ENCODE measurements at regions not wholly inside any gene's neighbourhood (a gene's known extent, or its start where the extent isn't known, plus 50 kb on each side); places are given as distances from the start of the nearest gene placed in this dataset.
A peak's percentile ranks its signal among the peaks of the same experiment; 100 is the strongest.
"Not testable (repeated sequence)": the region's sequence is repeated elsewhere in the genome, so short reads cannot be mapped to it uniquely, and the experiment has no call there.

DNA sequence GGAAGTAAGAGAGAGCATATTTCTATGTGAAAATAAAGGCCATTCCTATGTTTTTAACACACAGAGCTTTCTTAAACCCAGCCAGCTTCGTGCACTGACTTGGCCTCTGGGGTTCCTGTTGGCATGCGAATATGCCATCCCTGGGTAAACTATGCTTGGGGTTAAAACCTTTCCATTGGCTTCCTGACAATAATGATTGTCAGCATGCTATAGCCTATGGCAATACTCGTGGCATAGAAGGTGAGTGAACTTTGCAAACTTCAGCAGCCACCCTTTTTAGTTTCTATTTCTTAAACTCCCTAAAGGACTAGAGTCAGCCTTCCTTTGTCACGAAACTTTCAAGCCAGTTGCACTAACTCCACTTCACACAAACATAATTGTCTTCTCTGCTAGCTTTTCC is 148.4 kb upstream of the RGS6 start:
- no peak for DNase-seq (ENCODE audit: low spot score)

- DNase-seq (ENCODE audit: low spot score): no peak
These were observed 143.2 kb upstream of the RGS6 start for GRCh38 chr14:71789005-71789404.

DNA sequence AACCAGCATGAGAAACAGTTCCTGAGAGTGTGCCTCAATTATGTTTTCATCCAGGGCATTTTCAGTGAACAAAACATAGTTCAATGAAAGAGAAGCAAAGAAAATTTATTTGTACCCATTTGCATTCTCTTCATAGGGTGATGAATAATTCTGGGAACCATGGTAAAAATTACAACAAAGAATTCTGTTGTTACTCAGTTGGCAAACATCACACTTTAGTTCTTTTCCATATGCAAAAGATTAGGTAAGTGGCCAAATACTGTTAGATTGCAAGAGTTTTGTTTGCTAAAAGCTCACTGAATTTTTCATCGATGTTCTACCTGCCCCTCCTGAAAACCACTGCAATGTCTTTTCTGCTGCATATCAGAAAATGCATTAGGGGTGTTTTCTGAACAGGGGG is 132.4 kb upstream of the RGS6 start:
- no peak for DNase-seq (ENCODE audit: low spot score)

- DNase-seq (ENCODE audit: low spot score): no peak
These were observed 131.4 kb upstream of the RGS6 start for GRCh38 chr14:71800878-71801277.

DNA sequence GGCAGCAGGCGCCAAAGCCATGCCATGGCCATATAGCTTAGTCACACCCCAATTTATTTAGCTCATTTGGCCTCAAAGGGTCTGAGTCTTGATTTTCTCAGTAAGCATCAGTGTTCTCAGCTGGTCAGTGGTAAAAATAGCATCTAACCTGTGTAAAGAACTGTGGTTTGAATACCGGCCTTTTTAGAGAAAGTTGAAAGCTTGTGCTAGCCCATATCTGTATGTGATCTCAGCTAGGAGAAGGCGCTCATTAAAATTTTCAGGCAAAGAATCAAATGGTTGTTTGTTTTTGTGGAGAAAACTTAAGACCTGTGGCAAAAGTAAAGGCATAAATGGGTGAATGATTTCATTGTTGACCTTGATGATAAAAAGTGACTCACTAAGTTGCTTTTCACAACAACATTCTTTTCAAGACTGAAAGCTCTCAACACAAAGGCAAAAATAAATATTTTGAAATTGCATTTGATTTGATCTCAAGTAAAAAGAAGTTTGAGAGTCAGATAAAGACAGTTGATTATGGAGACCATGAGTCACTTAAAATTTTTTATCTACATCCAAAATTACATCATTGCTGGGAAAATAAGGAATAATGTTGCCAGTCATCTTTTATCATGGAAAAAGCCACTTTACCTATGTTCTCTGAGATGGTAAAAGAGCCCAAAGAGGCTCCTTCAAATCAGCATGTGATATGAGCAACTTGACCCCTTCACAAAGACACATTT is 128.5 kb upstream of the RGS6 start:
- DNase-seq (ENCODE audit: low spot score): no peak

DNA sequence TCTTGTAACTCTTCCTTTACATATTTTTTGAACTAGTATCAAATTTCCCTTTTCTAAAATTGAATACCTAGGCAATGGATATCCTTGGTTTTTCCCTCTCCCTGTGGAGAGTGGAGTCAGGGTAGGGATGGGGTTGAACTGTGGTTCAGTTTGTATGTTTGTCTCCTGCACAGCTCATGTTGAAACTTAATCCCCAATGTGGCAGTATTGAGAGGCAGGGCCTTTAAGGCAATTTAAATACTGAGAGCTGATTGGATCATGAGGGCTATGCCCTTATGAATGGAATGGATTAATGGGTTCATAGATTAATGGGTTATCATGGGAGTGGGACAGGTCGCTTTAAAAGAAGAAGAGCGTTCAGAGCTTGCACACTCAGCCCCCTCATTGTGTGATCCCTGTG is 127.2 kb upstream of the RGS6 start:
- no peak for DNase-seq (ENCODE audit: low spot score)

- DNase-seq (ENCODE audit: low spot score): not testable (repeated sequence)
These were observed 125.2 kb upstream of the RGS6 start for GRCh38 chr14:71807049-71807448.

DNA sequence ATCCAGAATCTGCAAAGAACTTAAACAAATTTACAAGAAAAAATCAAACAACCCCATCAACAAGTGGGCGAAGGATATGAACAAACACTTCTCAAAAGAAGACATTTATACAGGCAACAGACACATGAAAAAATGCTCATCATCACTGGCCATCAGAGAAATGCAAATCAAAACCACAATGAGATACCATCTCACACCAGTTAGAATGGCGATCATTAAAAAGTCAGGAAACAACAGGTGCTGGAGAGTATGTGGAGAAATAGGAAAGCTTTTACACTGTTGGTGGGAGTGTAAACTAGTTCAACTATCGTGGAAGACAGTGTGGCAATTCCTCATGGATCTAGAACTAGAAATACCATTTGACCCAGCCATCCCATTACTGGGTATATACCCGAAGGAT is 121.4 kb upstream of the RGS6 start:
- DNase-seq (ENCODE audit: low spot score): not testable (repeated sequence)

- no peak for DNase-seq (ENCODE audit: low spot score)
These were observed 119.5 kb upstream of the RGS6 start for GRCh38 chr14:71812693-71813092.

GRCh38 chr14:71815110-71815509 is 117.1 kb upstream of the RGS6 start:
- no peak for DNase-seq (ENCODE audit: low spot score)

- DNase-seq (ENCODE audit: low spot score): no peak
These were observed 107.4 kb upstream of the RGS6 start for GRCh38 chr14:71824816-71825215.

GRCh38 chr14:71833476-71833875 is 98.8 kb upstream of the RGS6 start:
- DNase-seq (ENCODE audit: low spot score): no peak

DNA sequence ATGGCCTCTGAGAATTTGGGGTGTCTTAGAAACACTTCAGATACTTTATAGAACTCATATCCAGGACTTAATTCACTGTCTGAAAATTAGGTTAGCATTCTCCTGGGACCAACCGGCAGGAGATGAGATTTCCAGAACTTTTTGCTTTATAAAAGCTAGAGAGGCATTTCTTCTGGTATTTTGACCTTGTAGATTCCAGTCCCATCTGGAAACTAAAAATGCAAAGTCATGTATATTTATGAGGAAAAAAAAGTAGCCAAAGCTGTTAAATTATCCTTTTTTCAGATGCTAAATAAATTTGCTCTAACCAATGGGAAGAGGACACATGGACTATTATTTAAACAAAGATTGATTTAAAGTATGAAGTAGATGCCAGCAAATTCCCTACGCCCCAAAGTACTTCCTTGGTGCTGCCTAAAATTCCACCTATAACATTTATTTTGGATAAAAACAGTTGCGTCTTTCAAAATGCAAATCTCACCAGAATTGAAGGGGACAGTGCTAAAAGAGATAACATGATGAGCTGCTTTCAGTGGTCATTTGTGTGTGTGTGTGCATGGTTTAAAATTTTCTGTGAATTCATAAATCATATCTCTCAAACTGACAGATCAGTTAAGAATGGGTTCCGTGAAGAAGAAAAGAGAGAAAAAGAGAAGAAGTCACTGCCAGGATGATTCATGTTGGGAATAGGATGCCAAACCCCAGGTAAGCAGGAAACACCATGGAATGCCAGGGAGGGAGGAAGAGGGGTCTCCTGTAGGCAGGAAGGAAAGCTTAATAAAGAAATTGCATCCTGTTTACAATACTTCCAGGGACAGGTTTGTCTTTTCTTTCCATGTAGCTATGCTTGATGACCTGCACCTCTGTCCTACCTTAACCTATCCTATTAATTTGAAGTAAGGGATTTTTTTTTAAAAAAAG is 97.7 kb upstream of the RGS6 start:
- DNase-seq (ENCODE audit: low spot score): no peak

DNA sequence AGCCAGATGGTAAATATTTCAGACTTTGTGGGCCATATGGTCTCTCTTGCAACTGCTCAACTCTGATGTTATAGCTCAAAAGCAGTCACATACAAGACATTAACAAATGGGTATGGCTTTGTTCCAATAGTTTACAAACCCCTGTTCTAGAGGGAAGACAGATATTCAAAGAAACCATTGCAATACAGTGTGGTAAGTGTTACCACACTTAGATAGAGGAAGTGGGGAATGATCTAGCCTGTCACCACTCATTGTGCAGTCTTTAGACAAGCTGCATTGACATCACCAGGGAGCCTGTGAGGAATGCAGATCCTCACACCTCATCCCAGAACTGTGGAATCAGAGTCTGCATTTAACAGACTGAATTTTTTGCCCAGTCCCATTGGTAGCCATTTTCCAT is 80.0 kb upstream of the RGS6 start:
- no peak for DNase-seq (ENCODE audit: low spot score)

DNA sequence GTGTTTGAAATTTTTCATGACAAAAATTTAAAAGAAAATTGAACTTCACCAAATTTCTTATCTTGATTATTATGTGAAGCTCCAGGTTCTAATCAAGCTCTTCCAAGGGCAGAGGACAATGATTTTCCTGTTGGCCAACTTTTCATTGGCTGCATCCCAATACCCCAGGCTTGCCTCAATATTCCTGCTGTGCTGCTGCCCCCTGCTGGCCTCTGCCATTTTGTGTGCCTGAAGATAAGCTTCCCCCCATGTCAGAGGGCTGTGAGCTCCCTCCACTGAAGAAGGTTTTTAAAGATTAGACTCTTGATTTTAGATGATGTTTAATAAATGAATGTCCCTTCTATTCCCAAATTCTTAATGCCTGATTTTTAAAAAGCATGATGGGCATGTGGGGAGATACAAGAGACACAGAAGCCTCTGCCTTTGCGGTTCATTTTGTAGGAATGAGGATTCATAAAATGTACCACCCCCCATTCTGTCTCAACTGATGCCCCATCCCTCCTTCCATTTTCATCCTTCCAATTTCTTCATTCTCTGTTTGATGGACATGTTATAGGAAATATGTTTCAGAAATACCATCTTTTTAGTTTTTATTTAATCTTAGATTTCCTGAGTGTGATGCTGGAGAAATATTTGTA is 76.7 kb upstream of the RGS6 start:
- peak; percentile 42 for DNase-seq (ENCODE audit: low spot score)

GRCh38 chr14:71856199-71856919 is 75.9 kb upstream of the RGS6 start:
- no peak for DNase-seq (ENCODE audit: low spot score)

- DNase-seq (ENCODE audit: low spot score): no peak
These were observed 69.2 kb upstream of the RGS6 start for GRCh38 chr14:71863049-71863448.

GRCh38 chr14:71863766-71864165 is 68.5 kb upstream of the RGS6 start:
- DNase-seq (ENCODE audit: low spot score): no peak

Measured in hematopoietic multipotent progenitor cell treated with erythropoietin and hydrocortisone succinate and interleukin-3 and kit ligand, for 17 days (in vitro differentiated cells).